PC-9 (cell line): ENCODE measurements at regions not wholly inside any gene's neighbourhood (a gene's known extent, or its start where the extent isn't known, plus 50 kb on each side); places are given as distances from the start of the nearest gene placed in this dataset.

Experiments used
- BruUV-seq: library from RNA; stranded (reverse); fragments of 400-500 nt; replicated peaks from 2 replicates; lab custom pipeline; 2021; lab: Mats Ljungman, UMichigan
- CTCF ChIA-PET: fragments of 300-600 bp; sonication (Branson Sonifier 250); formaldehyde crosslinking; loops from one replicate; lab custom pipeline; 2022; ENCODE audit warnings: antibody characterized with exemption; lab: Charles Lee
- POLR2A ChIA-PET: fragments of 300-600 bp; sonication (Branson Sonifier 250); formaldehyde crosslinking; loops from one replicate; lab custom pipeline; 2022; ENCODE audit warnings: antibody characterized with exemption; ENCODE audit not compliant: unreplicated experiment; lab: Charles Lee
- DNase-seq, 2 experiments: peaks; one replicate each; pipeline versions ENCODE4 v3.0.0 to v3.0.0-alpha.2; 2015 to 2022; ENCODE audit warnings: mixed read lengths in 1 of 2
- H2AFZ ChIP-seq: fragments of 200-600 bp; sonication (generic); 2 replicates; pipeline ENCODE4 v1.8.1; 2017; ENCODE audit warnings: antibody characterized with exemption
- H3F3A ChIP-seq: fragments of 200-600 bp; sonication (generic); 2 replicates; pipeline ENCODE4 v1.8.1; 2017; ENCODE audit warnings: antibody characterized with exemption, mild to moderate bottlenecking, low read depth; ENCODE audit not compliant: insufficient read depth
- H3K27ac ChIP-seq: fragments of 200-600 bp; sonication (generic); 2 replicates; pipeline ENCODE4 v1.6.1; 2016; ENCODE audit warnings: mixed run types
- H3K27me3 ChIP-seq: fragments of 200-600 bp; sonication (generic); 2 replicates; pipeline ENCODE4 v1.6.1; 2016; ENCODE audit warnings: low read depth, mixed run types; ENCODE audit not compliant: insufficient read depth
- H3K36me3 ChIP-seq: fragments of 200-600 bp; sonication (generic); 2 replicates; pipeline ENCODE4 v1.6.1; 2016; ENCODE audit warnings: low read depth, mixed run types
- H3K4me1 ChIP-seq: fragments of 200-600 bp; sonication (generic); replicated peaks from 2 replicates; pipeline ENCODE4 v1.6.1; 2016; ENCODE audit warnings: mixed run types; ENCODE audit not compliant: insufficient read depth
- H3K4me2 ChIP-seq: fragments of 200-600 bp; sonication (generic); 2 replicates; pipeline ENCODE4 v1.6.1; 2017; ENCODE audit warnings: mixed run types
- H3K4me3 ChIP-seq: fragments of 200-600 bp; sonication (generic); 2 replicates; pipeline ENCODE4 v1.6.1; 2016; ENCODE audit warnings: mixed run types
- H3K79me2 ChIP-seq: fragments of 200-600 bp; sonication (generic); 2 replicates; pipeline ENCODE4 v1.6.1; 2017; ENCODE audit warnings: low read depth, mixed run types
- H3K9me2 ChIP-seq: fragments of 200-600 bp; sonication (generic); 2 replicates; pipeline ENCODE4 v1.8.1; 2017; ENCODE audit warnings: mild to moderate bottlenecking; ENCODE audit not compliant: insufficient read depth
- H3K9me3 ChIP-seq: fragments of 200-600 bp; sonication (generic); 2 replicates; pipeline ENCODE4 v1.8.1; 2016; ENCODE audit warnings: low read depth; ENCODE audit not compliant: insufficient read depth
- H4K20me1 ChIP-seq: fragments of 200-600 bp; sonication (generic); 2 replicates; pipeline ENCODE4 v1.8.1; 2017; ENCODE audit not compliant: insufficient read depth
- EZH2 ChIP-seq: fragments of 200-600 bp; sonication (generic); IDR thresholded peaks from 2 replicates; pipeline ENCODE4 v1.8.0; 2017; ENCODE audit warnings: antibody characterized with exemption, low read depth
- intact Hi-C: fragments of 100-400 bp; cut with micrococcal nuclease; formaldehyde crosslinking; loops from one replicate; pipeline ENCODE4 v1.10.0; 2022; ENCODE audit not compliant: unreplicated experiment
- TF ChIP-seq, protein P1 (sequence below): fragments of 200-600 bp; sonication (generic); conservative IDR thresholded peaks from 2 replicates; pipeline ENCODE4 v1.6.1; 2017; ENCODE audit warnings: mixed run types, antibody characterized with exemption, mild to moderate bottlenecking, moderate library complexity

GRCh38 chr2:187774551-187775071 is 220.4 kb upstream of the TFPI start:
- ChIA-PET POLR2A (no interaction called here), CTCF (interaction anchor here (0.6 kb wide), 1 partner anchor 1971 kb away, joined by 7 read pairs; no protein-coding TSS in a partner anchor)
- Histone ChIP-seq H2AFZ (no peak overlapping the region), H3K4me2 (peak overlapping the region; percentile 34; the same call in 1 of the 2 replicates), H3K79me2 (no peaks in the 10 kb centered on the region), H3K4me3 (no peak overlapping the region), H3K4me1 (peaks cover 6% of the 10 kb centered on the region), H3K36me3 (no peaks in the 10 kb centered on the region), H3K9me3 (no peaks in the 10 kb centered on the region), H3K27me3 (no peaks in the 10 kb centered on the region), H4K20me1 (no peaks in the 10 kb centered on the region), H3K9me2 (no peaks in the 10 kb centered on the region), H3F3A (0 out of 2 replicates have a peak, but pooled peaks cover 5% of the 10 kb centered on the region), H3K27ac (peak overlapping the region; percentile 29; the same call in 1 of the 2 replicates)
- no TSS peak for BruUV-seq
- peak in 1 of 2 experiments; percentile 50 for DNase-seq
- intact Hi-C loops, result loop anchor here (10.0 kb wide), 1 partner anchor 190 kb away; no protein-coding TSS in a partner anchor
- TF ChIP-seq, protein P1, sequence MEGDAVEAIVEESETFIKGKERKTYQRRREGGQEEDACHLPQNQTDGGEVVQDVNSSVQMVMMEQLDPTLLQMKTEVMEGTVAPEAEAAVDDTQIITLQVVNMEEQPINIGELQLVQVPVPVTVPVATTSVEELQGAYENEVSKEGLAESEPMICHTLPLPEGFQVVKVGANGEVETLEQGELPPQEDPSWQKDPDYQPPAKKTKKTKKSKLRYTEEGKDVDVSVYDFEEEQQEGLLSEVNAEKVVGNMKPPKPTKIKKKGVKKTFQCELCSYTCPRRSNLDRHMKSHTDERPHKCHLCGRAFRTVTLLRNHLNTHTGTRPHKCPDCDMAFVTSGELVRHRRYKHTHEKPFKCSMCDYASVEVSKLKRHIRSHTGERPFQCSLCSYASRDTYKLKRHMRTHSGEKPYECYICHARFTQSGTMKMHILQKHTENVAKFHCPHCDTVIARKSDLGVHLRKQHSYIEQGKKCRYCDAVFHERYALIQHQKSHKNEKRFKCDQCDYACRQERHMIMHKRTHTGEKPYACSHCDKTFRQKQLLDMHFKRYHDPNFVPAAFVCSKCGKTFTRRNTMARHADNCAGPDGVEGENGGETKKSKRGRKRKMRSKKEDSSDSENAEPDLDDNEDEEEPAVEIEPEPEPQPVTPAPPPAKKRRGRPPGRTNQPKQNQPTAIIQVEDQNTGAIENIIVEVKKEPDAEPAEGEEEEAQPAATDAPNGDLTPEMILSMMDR, result no peak
- TF ChIP-seq EZH2, result no peak

DNA sequence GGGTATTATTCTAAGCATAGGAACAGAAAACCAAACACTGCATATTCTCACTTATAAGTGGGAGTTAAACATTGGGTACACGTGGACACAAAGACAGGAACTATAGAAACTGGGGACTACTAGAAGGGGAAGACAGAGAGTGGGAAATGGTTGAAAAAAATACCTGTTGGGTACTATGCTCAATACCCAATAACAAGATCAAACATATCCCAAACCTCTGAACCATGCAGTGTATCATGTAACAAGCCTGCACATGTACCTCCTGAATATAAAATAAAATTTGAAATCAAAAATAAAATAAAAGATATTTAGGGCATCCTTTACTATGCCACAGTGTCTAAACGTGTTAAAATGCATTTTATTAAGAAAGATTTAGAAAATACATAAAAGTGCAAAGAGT is 221.0 kb upstream of the TFPI start:
- ChIA-PET POLR2A (no interaction called here), CTCF (no interaction called here)
- Histone ChIP-seq H3K36me3 (no peaks in the 10 kb centered on the region), H3K9me2 (no peaks in the 10 kb centered on the region), H3K4me3 (no peak overlapping the region), H3K27me3 (no peaks in the 10 kb centered on the region), H4K20me1 (no peaks in the 10 kb centered on the region), H3K27ac (no peak overlapping the region), H3K79me2 (no peaks in the 10 kb centered on the region), H2AFZ (no peak overlapping the region), H3K9me3 (no peaks in the 10 kb centered on the region), H3K4me2 (no peak overlapping the region), H3F3A (0 out of 2 replicates have a peak, but pooled peaks cover 5% of the 10 kb centered on the region), H3K4me1 (peaks cover 6% of the 10 kb centered on the region)
- no TSS peak for BruUV-seq
- DNase-seq, result no peak
- intact Hi-C loops, result loop anchor here (10.0 kb wide), 1 partner anchor 190 kb away; no protein-coding TSS in a partner anchor
- TF ChIP-seq, protein P1, result no peak
- TF ChIP-seq EZH2, result no peak

DNA sequence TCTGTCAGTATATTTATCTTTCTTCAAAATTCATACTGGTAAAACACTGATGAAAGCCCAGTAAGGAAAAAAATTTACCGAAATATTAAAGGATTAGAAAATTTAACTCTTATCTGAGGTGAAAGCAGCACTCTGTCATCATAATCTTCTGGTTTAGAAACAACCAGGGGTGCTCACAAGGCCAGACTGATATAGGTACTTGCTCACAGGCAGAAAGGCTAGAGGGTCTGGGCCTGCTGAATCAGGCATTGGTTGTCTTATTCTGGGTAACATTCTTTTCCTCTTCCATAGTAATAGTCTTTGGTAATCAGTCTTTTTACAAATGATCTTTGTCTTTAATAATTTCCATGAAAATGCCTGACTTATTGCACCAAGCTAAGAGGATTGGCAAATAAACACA is 221.4 kb upstream of the TFPI start:
- H3K4me1 ChIP-seq, result peaks cover 6% of the 10 kb centered on the region
- ChIA-PET CTCF (no interaction called here), POLR2A (no interaction called here)
- H3K9me2 ChIP-seq, result no peaks in the 10 kb centered on the region
- no peak for TF ChIP-seq EZH2
- H2AFZ ChIP-seq, result no peak overlapping the region
- H3K27me3 ChIP-seq, result no peaks in the 10 kb centered on the region
- H3K9me3 ChIP-seq, result no peaks in the 10 kb centered on the region
- H3K79me2 ChIP-seq, result no peaks in the 10 kb centered on the region
- H3K27ac ChIP-seq, result no peak overlapping the region
- intact Hi-C loops, result loop anchor here (10.0 kb wide), 1 partner anchor 191 kb away; no protein-coding TSS in a partner anchor
- no peaks in the 10 kb centered on the region for H4K20me1 ChIP-seq
- no TSS peak for BruUV-seq
- H3K4me2 ChIP-seq, result no peak overlapping the region
- H3F3A ChIP-seq, result 0 out of 2 replicates have a peak, but pooled peaks cover 5% of the 10 kb centered on the region
- DNase-seq, result no peak
- H3K4me3 ChIP-seq, result no peak overlapping the region
- no peaks in the 10 kb centered on the region for H3K36me3 ChIP-seq
